ENCODE measurements at regions not wholly inside any gene's neighbourhood (a gene's known extent, or its start where the extent isn't known, plus 50 kb on each side); places are given as distances from the start of the nearest gene placed in this dataset.

GRCh38 chr21:15421947-15422346 lies 307.8 kb upstream of the USP25 start:
- no peak for DNase-seq
- H4K8ac ChIP-seq (ENCODE audit: low read depth in 2 of 2, low read length in 2 of 2) = no peak overlapping the region

More at GRCh38 chr21:15421947-15422346, 307.8 kb upstream of the USP25 start:
- ChIA-PET POLR2A (ENCODE audit: unreplicated experiment) (no interaction called here), CTCF (no interaction called here)
- no peaks in the 10 kb centered on the region for H3K27me3 ChIP-seq (ENCODE audit: control insufficient read depth, insufficient read depth, low read length)
- no peak overlapping the region for H3K56ac ChIP-seq (ENCODE audit: extremely low read depth, insufficient read depth, low read length)
- no peak for TF ChIP-seq CTCF (conservative IDR thresholded peaks at IDR 0.05; ENCODE audit: low read depth, low read length)
- TF ChIP-seq SMC3 (IDR thresholded peaks at IDR 0.05; ENCODE audit: low read depth, low read length) = no peak
- TF ChIP-seq RCOR1 (IDR thresholded peaks at IDR 0.05; ENCODE audit: insufficient replicate concordance, low read length) = no peak
- no peak for TF ChIP-seq RFX5 (IDR thresholded peaks at IDR 0.05; ENCODE audit: low read depth, low read length)
- no peak for TF ChIP-seq CEBPB (IDR thresholded peaks at IDR 0.05; ENCODE audit: low read depth, low read length)
- H3K9me1 ChIP-seq (ENCODE audit: insufficient read depth, low read length) = no peaks in the 10 kb centered on the region
- H4K5ac ChIP-seq (ENCODE audit: low read depth, low read length) = no peak overlapping the region
- no peaks in the 10 kb centered on the region for H3K36me3 ChIP-seq (ENCODE audit: control insufficient read depth, insufficient read depth, low read length)
- H3K4me3 ChIP-seq (ENCODE audit: insufficient read depth, low read depth, low read length) = no peak overlapping the region
- H3K9me3 ChIP-seq (ENCODE audit: control insufficient read depth, insufficient read depth, low read length) = no peaks in the 10 kb centered on the region
- H3K18ac ChIP-seq (ENCODE audit: low read depth, low read length) = no peak overlapping the region
- no peak overlapping the region for H3K27ac ChIP-seq (ENCODE audit: insufficient read depth, low read length)
- H4K91ac ChIP-seq (ENCODE audit: insufficient read depth, low read depth, low read length) = no peak overlapping the region
- no peak overlapping the region for H2AK9ac ChIP-seq (replicated peaks; ENCODE audit: low read depth, low read length, poor library complexity)
- dilution Hi-C loops (cut with HindIII; ENCODE audit: low sequenced_read_pairs, unreplicated experiment) = no loop called here
- no peak overlapping the region for H2AK5ac ChIP-seq (ENCODE audit: low read depth, low read length)
- no peak overlapping the region for H3K4ac ChIP-seq (ENCODE audit: low read depth, low read length)
- H2BK5ac ChIP-seq (ENCODE audit: low read depth, low read length, poor library complexity, severe bottlenecking) = no peak overlapping the region
- no peak overlapping the region for H3K4me2 ChIP-seq (ENCODE audit: low read depth, low read length)
- no peak overlapping the region for H2AFZ ChIP-seq (replicated peaks; ENCODE audit: low read length, poor library complexity)
- no peak for ATAC-seq (ENCODE audit: low read depth)
- H2BK20ac ChIP-seq (ENCODE audit: low read depth, low read length) = no peak overlapping the region
- H3K9ac ChIP-seq (ENCODE audit: low read depth, low read length) = no peak overlapping the region
- H3K23ac ChIP-seq (ENCODE audit: low read depth, low read length) = no peak overlapping the region
- no peak overlapping the region for H3K14ac ChIP-seq (replicated peaks; ENCODE audit: low read depth, low read length)
- no peaks in the 10 kb centered on the region for H3K79me1 ChIP-seq (ENCODE audit: low read depth in 1 of 2, low read length in 2 of 2)
- H4K20me1 ChIP-seq (ENCODE audit: insufficient read depth, low read length) = no peaks in the 10 kb centered on the region
- no peak overlapping the region for H2BK15ac ChIP-seq (ENCODE audit: low read depth, low read length)
- in situ Hi-C loops (cut with MboI; ENCODE audit: low sequenced_read_pairs) = no loop called here
- H2BK120ac ChIP-seq (ENCODE audit: low read depth, low read length) = no peak overlapping the region
- no CpG with 5 or more reads among the region's 2 CpGs for WGBS, 2 experiments (ENCODE audit: extremely low coverage in 2 of 2, insufficient read length in 1 of 2)
- BruUV-seq (replicated peaks) = no TSS peak
- intact Hi-C loops (cut with micrococcal nuclease) = loop anchor here (5.0 kb wide), 1 partner anchor 990 kb away; no protein-coding TSS in a partner anchor
- no peaks in the 10 kb centered on the region for H3K4me1 ChIP-seq (ENCODE audit: control insufficient read depth, insufficient read depth, low read length)

Measured in IMR-90 (cell line).